Activated CD4-positive, CD25-positive, alpha-beta regulatory T cell treated with anti-CD3 and anti-CD28 coated beads, Interleukin-2, amount 50 U/mL, for 72 hours (primary cell): ENCODE measurements at regions not wholly inside any gene's neighbourhood (a gene's known extent, or its start where the extent isn't known, plus 50 kb on each side); places are given as distances from the start of the nearest gene placed in this dataset.
"Not testable (repeated sequence)": the region's sequence is repeated elsewhere in the genome, so short reads cannot be mapped to it uniquely, and the experiment has no call there.

Experiments
- DNase-seq: peaks from one replicate; pipeline ENCODE4 v3.0.0; 2021

DNA sequence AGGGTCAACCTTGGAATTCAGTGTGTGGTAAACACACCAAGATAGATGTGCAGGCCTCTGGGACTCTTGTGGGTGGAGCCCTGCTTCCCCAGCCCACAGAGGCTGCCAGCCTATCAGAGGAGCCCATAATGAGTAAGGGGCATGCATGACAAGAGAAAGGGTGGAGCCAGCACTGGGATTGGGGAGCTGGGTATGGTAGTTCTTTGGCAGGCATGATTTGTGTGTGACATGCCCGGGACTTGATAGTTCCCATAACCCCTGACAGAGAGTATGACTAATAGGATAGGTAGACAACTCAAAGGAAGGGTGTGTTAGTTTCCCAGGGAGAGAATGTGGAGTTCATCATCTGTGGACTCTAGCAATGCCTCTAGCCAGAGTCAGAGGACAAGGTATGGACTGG, 143.0 kb downstream of the EMP1 start:
- DNase-seq: no peak

- DNase-seq: no peak
Observed at GRCh38 chr12:13339091-13339490, 142.6 kb downstream of the EMP1 start.

DNA sequence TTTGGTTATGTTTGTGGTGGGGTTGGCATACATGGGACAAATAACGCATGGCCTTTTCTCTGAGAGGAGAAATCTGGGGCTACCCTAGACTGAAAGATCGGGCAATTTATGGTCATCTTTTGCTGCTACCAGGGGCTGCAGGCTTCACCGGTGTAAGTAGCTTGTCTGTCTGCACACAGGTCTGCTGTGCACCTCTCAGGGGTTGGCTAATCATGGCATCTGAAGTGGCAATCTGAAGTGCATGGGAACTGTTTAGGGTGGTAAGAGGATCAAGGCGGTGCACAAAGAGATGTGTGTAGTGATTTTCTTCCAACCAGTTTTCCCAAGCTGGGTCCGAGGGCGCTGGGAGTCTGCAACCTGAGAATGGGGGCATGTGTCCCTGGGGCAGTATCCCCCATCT, 141.3 kb downstream of the EMP1 start:
- DNase-seq: no peak

- DNase-seq: no peak
Observed at GRCh38 chr12:13336216-13336615, 139.7 kb downstream of the EMP1 start.

- DNase-seq: no peak
Observed at GRCh38 chr12:13328535-13328934, 132.0 kb downstream of the EMP1 start.

GRCh38 chr12:13326076-13326475, 129.6 kb downstream of the EMP1 start:
- DNase-seq: no peak

GRCh38 chr12:13325037-13325436, 128.5 kb downstream of the EMP1 start:
- not testable (repeated sequence) for DNase-seq

- DNase-seq: no peak
Observed at GRCh38 chr12:13318231-13319015, 121.9 kb downstream of the EMP1 start.

DNA sequence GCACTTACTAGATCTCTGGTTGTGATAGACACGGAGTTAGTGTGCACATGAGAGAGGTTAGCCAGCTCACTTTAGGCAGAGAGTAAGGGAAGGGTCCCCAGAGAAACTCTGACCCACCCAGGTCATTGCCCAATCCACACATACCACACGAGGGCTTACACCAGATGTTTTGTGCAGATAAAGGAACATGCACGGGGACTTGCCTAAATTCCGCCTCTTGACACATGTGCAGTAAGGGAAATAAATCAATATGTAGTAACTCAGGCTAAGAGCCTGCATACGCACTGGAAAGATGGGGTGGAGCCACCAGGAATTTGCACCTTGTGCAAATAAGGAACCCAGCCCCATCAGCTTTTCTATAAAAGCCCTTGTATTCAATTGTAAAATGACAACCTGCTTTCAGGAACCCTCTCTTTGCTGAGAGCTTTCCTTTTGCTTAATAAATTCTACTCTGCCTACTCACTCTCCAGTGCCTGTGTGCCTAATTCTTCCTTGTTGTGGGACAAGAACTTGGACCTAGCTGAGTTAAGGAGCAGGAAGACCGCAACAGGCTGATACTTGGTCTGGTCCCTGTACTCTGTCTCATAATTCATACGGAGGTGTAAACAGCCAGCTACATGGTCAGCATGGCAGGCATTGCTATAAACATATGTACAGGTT, 120.2 kb downstream of the EMP1 start:
- no peak for DNase-seq

DNA sequence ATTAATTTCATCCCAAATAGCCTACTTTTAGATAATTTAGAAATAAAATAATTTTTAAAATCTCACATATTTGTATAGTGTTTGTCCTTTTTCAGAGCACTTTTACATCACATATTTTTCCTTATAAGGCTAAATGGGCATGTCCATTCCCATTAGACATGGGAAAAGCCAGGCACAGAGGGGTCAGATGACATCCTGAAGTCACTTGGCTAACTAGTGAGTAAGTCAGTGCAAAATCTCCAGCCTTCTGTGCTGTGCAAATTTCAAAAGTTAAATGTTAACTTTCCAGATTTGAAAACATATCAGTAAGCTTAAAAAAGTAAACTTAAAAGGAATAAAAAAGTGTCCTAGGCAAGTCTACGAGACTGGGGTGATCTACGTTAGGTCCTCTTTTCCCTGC, 117.4 kb downstream of the EMP1 start:
- DNase-seq: no peak

DNA sequence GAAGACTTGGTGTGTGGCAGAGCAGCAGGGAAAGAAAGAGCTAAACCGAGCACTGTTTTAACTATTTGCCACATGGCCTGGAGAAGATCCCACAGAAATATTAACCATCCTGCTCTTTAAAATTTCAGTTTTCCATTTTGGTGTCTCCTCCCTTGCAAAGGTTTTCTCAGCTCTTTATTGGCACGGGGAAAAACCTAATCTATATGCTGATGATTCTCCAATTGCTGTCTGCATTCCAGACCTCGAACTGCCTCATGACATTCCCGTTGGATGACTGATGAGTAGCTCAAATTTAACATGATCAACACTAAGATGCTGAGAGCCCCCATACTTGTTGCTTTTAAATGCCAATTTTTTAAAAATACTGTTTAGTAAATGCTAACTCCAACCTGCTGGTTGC, 115.0 kb downstream of the EMP1 start:
- DNase-seq: no peak

GRCh38 chr12:13307143-13307816, 110.8 kb downstream of the EMP1 start:
- no peak for DNase-seq

DNA sequence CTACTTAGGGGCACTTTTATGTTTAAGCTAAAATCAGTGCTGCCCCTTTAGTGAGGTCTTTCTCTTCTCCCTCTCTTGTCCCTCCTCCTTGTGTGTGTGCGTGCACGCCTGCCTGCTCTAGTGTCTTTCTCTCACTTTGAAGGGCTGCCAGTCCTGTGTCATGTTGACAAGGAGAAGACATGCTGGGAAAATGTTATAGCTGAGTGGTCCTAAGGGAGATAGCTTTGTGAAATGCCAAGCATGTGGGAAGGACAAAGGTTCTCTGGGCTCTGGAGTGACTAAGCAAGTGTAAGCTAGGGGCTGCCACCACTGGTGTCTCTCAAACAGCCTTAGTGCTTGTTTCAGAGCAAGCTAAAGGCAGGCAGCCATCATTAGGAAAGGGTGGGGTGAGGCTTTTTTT, 108.4 kb downstream of the EMP1 start:
- no peak for DNase-seq

- no peak for DNase-seq
Observed at GRCh38 chr12:13299457-13299856, 102.9 kb downstream of the EMP1 start.

- no peak for DNase-seq
Observed at GRCh38 chr12:13293096-13293495, 96.6 kb downstream of the EMP1 start.

DNA sequence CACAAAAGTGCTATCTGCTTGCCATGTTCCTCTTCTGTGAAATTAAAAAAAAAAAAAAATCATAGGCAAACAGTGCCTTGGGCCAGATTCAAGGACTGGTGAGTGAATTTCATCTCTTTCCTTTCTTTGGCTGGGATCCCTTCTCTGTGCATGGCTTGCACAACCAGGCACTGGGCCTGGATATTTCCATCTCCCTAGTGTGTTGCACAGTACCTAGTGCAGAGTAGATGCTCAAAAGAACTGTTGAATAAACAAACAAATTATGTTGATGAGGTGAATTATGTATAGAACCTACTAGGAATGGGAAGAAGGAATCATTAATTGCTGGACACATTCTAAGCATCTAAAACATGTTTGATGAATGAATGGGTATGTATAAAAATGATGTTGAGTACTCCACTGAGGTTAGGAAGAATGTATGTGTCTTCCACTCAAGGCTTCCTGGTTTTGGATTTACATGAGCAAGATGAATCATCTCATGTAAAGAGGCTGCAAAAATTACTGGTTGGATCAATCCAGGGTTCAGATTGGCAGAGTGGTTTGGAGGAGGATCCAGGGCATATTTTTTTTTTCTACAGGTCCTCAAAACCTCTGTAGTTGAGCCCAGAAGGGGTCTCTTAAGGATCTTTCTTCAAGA, 93.2 kb downstream of the EMP1 start:
- DNase-seq: no peak

- DNase-seq: no peak
Observed at GRCh38 chr12:13288937-13289652, 92.6 kb downstream of the EMP1 start.

DNA sequence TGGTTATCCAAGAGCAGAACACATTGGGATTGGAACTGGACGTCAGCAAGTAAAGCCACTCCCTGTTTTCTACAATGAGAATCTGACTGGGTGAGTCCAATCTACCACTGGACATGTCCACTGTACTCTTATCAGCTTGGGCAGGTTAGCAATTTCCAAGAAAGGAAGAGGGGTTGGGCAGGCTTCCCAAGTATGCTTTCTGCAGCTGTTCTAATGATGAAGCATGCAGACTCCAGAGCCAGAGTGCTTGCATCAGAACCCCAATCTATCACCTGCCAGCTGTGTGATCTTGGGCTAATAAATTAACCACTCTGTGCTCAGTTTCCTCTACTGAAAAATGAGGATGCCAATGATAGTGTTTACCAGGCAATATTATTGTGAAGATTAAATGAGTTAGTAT, 92.0 kb downstream of the EMP1 start:
- DNase-seq: no peak

GRCh38 chr12:13283867-13284266, 87.3 kb downstream of the EMP1 start:
- no peak for DNase-seq

DNA sequence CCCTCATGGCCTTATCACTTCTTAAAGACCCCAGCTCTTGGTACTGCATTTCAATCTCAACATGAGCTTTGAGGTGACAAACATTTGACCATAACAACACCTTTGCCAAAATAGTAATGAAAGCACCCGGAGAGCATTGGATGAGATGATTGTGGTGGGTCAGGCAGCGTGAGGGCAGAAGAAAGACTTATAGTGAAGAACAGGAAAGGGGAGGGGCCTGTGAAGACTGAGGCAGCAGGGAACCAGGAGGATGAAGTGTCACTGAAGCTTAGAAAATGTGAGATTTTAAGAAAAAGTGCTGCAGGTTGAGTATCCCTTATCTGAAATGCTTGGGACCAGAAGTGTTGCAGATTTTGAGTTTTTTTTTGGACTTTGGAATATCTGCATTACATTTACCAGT, 86.3 kb downstream of the EMP1 start:
- DNase-seq: no peak

GRCh38 chr12:13278249-13278787, 81.8 kb downstream of the EMP1 start:
- DNase-seq: peak; percentile 71

DNA sequence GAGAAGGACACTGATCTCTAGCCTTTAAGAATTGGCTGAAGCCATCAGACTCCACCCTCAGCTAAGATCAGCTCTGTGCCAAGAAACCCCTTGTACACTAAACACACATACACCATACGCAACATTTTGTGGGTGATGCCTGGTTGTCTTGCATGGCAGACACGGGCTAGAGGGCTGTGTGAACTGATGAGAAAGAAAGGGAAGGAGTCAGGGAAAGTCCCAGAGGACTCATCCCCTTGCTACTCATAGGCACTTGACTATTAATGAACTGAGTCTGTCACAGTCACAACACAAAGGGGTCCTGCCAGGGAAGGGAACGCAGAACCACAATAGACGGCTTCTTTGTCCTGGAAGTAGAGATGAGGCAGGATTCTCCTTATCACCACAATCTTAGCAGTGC, 80.8 kb downstream of the EMP1 start:
- no peak for DNase-seq
